ENCODE measurements at regions not wholly inside any gene's neighbourhood (a gene's known extent, or its start where the extent isn't known, plus 50 kb on each side); places are given as distances from the start of the nearest gene placed in this dataset.
"Not testable (repeated sequence)": the region's sequence is repeated elsewhere in the genome, so short reads cannot be mapped to it uniquely, and the experiment has no call there.

GRCh38 chr6:170232186-170233002, 58.5 kb downstream of the DLL1 start:
- no peak for DNase-seq

GRCh38 chr6:170231293-170232185, 59.3 kb downstream of the DLL1 start:
- no peak for DNase-seq

GRCh38 chr6:170230520-170231292, 60.2 kb downstream of the DLL1 start:
- DNase-seq: no peak

GRCh38 chr6:170229851-170230519, 60.9 kb downstream of the DLL1 start:
- DNase-seq: no peak

- DNase-seq: no peak
Observed at GRCh38 chr6:170229396-170229795, 61.5 kb downstream of the DLL1 start.

GRCh38 chr6:170228946-170229310, 62.0 kb downstream of the DLL1 start:
- DNase-seq: no peak

GRCh38 chr6:170227996-170228945, 62.6 kb downstream of the DLL1 start:
- DNase-seq: no peak

- DNase-seq: no peak
Observed at GRCh38 chr6:170227521-170227983, 63.3 kb downstream of the DLL1 start.

GRCh38 chr6:170226647-170227046, 64.2 kb downstream of the DLL1 start:
- no peak for DNase-seq

GRCh38 chr6:170225852-170226417, 64.9 kb downstream of the DLL1 start:
- no peak for DNase-seq

- DNase-seq: peak in 1 of 2 experiments; percentile 48
Observed at GRCh38 chr6:170224694-170225660, 65.9 kb downstream of the DLL1 start.

GRCh38 chr6:170223718-170224693, 66.9 kb downstream of the DLL1 start:
- no peak for DNase-seq

- DNase-seq: peak; percentile 67 to 88
Observed at GRCh38 chr6:170222498-170223471, 68.1 kb downstream of the DLL1 start.

GRCh38 chr6:170221753-170222400, 69.0 kb downstream of the DLL1 start:
- peak in 1 of 2 experiments; percentile 45 for DNase-seq

GRCh38 chr6:170221052-170221752, 69.7 kb downstream of the DLL1 start:
- DNase-seq: no peak

GRCh38 chr6:170213637-170214018, 77.2 kb downstream of the DLL1 start:
- not testable (repeated sequence) for DNase-seq

All from SHP77 (cell line).